ENCODE measurements at regions not wholly inside any gene's neighbourhood (a gene's known extent, or its start where the extent isn't known, plus 50 kb on each side); places are given as distances from the start of the nearest gene placed in this dataset.
"Not testable (repeated sequence)": the region's sequence is repeated elsewhere in the genome, so short reads cannot be mapped to it uniquely, and the experiment has no call there.

DNA sequence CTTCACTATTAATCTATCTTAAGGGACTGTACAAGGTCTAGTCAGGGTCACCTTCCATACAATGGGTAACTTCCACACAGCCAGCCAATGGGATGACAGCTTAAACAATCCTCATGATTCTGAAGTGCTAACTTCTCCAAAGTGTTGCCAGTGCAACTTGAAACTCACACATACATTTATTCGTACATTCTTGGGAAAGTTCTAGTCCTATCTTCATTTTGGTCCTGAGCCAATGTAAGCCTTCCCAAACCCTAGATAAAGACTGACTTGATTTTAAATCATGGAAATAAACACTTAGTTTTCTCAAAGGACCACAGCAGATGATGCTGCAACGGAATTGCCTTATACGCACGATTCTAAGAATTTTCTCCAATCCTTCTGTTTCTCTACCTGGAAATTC is 117.5 kb upstream of the COL1A2 start:
- no peak for FAIRE-seq

DNA sequence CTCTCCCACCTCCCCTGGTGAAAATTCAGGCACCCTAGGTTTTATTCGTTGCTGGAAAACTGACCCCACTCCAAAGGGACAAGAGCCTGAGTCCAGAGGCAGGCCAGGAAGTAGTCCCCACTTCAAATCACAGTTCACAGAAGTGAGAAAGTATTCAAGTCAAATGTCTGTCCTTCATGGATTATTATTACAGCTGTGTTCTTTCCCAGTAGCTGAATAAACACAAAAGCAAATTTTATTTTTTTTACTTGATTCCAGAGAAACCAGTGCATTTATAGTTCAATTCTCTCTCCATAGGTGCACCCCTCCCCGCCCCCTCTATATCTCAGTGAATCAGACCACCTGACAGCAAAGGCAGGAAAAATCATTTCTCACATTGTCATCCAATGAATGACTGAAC is 113.8 kb upstream of the COL1A2 start:
- no peak for FAIRE-seq

DNA sequence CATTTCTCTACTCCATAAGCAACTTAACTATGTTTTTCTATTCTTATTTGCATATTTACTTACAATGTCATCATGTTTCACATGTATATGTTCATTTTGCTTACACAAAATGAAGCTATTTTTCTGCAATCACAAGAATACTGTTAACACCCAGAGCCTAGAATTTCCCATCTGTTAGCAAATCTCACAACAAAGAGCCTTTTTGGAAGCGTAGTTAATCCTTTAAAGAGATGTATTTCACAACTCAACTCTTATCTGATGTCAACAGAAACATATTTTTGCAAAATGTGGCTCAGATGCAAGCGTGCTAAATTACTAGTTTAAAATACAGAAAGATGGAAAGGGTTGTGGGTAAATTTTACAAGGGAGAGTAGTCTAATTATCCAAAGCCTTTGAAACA is 110.6 kb upstream of the COL1A2 start:
- no peak for FAIRE-seq

DNA sequence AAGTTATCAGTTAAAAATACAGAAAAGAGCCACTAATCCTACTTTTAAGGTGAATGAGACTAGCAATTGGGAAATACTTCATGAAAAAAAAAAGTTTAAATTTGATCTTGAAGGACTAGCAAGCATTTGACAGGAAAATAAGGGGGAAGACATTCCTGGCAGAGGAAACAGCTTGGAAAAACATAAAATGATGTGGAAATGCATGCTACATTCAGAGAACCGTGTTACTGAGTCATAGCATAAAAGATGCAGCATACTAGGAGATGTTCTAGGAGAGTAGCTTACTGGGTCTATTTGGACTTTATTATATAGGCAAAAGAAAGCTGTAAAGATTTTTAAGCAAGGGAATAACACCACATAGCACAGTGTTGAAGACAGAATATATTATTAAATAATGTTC is 108.6 kb upstream of the COL1A2 start:
- no peak for FAIRE-seq

DNA sequence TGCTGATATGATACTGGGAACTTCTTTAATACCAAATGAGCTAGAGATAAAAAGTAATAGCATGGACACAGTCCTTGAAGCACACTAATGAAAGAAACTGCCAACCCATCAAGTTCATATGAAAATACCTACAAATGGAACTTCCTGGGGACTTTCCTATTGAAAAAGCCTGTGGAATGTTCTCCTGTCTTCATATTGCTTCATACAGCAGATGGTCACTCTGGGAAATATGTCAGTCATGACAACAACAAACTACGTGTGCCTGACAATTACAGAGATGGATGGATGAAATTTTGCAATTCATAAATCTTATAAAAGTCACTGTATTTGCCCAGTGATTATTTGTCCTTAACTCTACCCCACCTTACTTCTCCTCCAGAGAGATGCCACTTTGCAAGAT is 106.6 kb upstream of the COL1A2 start:
- no peak for FAIRE-seq

DNA sequence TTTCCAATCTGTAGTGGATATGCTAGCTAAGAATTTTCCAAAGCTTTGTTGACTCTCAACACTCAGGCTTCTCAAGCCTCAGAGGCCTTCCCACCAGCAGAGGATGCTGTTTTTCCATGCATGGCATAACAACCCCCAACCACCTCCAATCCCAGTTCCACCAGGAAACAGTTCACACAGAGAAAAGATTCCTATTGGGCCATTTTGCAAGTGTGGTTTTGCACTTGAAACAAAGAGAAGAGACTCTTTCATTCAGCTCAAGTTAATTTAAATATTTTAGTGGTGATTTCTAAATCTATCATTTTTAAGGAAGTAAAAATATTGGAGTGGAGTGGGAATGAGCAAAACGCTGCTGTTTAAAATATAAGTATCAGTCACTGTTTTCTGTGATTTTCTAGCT is 105.6 kb upstream of the COL1A2 start:
- peak; percentile 83 for FAIRE-seq

DNA sequence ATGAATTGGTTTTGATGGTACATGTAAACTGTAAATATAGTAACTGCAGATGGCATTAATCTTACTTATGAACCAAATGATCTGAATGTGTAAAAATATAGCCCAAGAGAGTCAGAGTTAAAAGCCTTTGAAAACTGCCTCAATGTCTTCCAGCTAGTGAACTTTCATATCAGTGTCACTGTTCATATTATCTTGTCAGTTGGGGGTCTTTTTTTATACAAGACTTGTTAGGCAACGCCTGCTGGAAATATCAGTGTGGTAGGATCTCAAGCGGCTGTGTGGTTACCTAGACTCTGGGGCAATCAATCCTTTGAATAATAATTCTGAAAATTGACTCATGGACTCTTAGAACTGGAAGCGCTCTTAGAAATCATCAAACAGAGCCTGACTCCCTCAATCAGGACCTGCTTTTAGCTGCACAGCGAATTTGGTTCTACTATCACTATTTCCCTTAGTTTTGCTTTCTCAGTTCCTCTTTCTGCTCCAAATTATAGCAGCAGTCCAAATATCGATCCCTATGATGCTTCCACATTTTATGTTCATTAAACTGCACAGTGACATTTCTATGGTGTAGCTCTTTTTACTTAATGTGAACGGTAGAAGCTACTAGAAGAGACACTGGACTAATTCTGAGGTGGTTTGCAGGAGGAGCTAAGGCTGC is 100.1 kb upstream of the COL1A2 start:
- FAIRE-seq, result no peak

DNA sequence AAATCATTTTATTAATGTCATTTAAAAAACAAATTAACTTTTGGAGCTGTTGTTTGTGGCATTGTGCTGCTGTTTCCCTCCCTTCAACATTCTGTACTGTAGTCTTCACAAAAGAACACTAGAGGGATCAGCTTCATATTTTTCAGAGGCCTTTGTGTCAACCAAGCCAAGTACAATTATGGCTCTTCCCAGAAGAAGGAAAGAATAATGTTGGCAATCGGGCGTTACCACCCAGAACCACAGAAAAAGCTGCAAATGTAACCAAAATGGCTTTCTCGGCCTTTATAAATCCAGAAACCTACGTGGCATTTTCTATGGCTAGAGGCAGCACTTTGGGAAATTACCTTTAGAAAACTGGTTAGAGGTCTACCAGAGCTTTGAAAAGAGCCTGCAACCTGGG is 98.8 kb upstream of the COL1A2 start:
- no peak for FAIRE-seq

DNA sequence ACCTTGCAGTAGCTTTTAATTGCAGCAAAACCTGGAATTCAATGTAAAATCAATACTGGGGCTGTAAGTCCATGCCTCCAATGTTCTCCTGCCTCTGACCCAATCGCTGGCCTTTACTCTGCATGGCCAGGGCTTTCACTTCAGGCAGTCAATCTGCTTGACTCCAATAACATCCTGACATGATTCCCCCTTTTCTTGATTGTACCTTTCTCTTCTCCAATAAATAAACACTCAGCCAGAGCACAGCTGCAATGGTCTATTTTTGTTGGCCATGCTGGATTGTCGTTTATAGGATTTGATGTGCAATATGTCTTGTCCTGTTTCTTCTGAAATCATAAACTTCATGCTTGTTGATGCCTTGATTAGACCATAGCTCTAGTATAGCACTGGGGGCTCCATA is 97.8 kb upstream of the COL1A2 start:
- no peak for FAIRE-seq

DNA sequence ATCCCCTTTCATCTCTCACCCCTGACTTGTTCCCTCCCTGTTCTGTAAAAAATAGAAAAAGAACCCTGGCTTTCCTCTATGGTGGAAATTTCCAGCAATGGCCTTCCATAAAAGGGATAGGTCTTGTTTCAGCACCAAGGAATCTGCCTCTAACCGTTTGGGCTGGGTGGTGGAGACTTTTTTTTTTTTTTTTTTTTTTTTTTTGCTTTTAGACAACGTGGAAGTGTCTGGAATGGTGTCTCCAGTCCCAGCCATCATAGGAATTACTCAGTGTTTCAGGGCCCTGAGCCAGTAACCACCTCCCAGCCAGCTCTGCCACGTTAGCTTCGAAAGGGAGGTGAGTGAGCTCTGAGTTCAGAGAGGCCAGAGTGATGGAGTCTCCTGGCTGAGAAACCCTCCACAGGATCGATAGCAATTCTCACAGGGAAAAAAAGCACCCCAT is 97.3 kb upstream of the COL1A2 start:
- FAIRE-seq, result no peak

DNA sequence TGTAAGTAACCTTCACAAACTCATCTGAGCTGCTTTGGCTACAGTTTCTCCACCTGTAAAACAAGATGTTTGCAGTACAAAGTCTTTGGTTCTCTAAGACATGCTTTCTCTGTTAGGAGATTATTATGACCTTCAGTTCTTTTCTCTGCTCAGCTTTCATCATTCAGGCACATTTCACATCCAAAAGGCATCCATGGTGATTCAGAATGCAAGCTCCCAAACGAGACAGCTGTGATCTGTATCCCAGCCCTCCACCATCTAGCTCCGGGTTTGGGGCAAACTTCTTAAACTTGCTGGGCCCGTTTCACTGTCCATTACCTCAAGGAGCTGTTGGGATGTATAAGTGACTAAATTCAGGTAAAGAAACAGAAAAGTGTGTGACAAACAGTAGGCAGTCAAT is 95.8 kb upstream of the COL1A2 start:
- no peak for FAIRE-seq

DNA sequence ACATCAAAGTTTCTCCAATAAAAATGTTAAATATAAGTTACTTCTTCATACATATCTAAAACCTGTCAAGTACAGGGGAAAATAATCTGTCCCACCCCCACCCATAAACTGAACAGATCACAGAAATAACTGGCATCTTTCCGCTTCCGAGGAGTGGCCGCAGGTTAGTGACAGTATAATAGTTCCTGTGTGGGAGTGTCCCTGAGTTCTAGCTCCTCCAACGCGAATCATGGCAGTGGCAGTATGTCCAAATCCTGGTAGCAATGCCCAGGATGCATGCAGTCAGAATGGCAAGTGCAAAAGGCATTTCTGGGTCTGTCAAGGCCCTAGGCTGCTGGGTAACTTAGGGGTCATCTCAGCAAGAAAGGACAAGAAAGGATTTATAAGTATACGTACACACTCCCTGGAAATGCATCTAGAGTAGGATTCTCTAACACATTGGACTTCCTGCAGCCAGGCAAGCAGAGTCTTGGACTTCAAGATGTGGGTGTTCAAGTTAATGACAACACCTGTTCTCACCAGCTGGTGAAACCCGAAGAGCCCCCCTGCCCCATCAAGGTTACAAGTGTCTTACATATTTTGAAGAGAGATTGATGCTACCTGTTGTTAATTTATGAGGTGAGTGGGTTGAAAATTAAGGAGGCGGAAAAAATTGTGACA is 94.4 kb upstream of the COL1A2 start:
- no peak for FAIRE-seq

DNA sequence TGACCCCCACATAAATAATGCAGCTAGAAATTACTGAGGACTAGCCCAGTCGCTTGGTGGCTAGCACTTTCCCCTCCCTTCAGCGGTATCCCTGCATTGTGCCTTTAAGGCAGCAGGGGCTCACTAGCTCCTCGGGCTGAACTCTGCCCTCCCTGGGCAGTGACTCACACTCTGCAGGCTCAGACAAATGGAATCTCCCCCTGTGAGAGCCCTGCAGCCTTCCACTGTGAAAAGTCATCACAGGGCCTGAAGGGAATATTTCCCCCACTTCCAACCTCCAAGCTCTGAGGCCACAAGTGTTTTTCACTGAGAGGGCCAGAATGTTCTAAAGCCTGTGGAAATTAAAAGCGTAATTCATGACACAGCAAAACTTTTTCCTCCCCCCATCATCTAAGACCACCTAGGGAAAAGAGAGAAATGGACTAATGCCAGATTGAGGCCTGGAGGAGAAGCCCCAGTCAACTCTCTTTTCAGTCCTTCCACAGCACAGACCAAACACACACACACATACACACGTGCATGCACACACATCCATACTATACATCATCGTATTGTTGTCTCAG is 93.6 kb upstream of the COL1A2 start:
- FAIRE-seq, result no peak

DNA sequence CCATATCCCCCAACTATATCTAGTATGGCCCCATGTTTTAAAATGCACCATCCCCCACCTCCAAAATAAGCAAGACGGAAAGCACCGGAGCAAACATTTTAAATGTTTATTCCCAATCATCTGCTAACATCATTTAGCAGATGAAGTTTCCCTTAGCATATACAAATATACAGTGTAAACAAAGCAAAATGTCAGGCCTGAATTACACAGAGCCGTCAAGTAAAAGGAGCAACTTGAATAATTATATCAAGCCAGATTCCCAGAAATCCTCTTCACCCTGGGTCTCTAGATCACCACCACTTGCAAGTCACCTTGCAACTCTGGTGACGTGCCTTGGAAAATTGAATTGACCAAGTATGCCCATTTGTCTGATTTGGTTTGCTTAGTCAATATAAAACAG is 91.6 kb upstream of the COL1A2 start:
- no peak for FAIRE-seq

DNA sequence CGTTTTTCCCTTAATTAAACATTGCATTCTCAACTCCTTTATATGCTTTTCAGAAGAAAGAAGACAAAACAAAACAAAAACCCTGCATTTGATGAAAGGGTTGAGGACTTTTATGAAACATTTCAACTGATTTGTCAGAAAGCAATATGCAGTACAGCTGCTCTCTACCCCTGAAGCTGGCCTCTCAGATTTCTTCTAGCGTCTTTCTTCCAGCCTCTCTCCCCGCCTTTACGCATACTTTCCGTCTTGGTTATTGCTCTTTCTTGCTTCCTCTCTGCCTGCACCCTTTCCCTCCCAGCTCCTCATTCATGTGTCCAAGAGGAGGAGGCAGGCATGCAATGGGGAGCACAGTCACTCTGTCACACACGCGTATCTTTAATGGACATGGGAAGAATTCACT is 91.0 kb upstream of the COL1A2 start:
- FAIRE-seq, result no peak

DNA sequence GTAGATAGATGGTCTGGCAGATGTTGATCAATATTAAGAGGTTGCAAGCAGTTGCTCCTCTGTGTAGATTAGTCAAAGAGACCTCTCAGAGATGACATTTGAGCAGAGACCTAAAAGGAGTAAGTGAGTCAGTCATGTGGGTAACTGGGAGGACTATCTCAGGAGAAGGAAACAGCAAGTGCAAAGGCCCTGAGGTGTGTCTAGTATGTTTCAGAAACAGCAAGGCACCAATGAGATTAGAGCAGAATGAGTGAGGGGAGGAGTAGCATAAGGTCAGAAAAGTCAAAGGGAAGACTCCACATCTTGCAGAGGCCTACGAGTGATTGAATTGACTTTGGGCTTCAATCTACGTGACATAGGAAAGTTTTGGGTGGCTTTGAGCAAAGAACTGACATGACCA is 89.8 kb upstream of the COL1A2 start:
- no peak for FAIRE-seq

DNA sequence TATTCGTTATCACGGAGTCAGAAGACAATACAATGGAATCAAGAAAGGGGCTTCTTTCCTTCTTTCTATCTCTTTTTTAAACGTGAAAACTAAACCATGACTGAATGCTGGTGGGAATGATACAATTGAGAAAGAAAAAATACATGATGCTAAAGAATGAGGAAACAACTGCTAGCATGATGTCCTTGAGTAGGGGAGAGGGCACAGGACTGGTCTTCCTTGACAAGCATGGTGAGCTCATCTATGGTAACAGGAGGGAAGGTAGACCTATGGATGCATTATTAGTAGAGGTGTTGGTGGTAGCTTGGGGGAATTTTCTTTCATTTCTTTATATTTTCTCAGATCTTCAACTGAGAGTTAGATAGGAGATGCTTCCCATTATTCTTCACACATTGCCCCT is 88.9 kb upstream of the COL1A2 start:
- no peak for FAIRE-seq

DNA sequence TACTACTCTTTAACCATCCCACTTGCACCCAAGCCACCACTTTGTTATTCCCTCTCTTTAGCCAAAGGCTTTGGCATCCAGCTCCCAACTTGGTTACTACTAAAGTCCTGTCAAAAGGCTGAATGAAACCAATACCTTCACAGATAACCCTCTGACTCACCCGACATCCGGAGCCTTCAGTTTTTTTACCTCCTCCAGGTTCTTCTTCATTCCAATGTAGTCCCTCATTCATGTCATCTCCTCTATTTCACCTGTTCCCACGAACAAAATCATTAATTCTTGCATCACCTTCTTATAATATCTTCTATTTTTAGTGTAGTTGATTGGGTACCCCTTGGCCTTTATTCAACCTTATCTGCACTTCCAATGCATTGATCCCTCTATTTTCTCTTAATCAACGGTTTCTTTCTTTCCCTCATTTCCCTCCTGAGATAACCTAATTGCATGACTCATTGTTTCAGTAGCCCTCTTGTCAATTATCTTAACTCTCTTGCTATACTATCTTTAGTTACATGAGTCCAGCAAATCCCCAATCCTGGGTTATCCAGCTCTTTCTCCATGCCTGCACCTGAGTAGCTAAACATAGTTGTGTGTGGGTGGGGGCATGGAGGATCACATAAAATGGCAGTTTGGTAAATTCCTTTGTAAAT is 87.2 kb upstream of the COL1A2 start:
- no peak for FAIRE-seq

DNA sequence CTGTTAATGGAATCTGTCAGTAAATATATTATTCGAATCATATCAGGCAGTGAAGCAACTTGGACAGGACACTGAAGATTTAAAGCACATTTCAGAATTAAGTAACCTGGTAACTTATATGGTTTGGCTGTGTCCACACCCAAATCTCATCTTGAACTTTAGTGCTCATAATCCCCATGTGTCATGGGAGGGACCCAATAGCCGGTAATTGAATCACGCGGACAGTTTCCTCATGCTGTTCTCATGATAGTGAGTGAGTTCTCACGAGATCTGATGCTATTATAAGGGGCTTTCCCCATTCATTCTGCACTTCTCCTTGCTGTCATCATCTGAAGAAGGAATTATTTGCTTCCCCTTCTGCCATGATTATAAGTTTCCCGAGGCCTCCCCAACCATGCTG is 83.2 kb upstream of the COL1A2 start:
- FAIRE-seq, result no peak

DNA sequence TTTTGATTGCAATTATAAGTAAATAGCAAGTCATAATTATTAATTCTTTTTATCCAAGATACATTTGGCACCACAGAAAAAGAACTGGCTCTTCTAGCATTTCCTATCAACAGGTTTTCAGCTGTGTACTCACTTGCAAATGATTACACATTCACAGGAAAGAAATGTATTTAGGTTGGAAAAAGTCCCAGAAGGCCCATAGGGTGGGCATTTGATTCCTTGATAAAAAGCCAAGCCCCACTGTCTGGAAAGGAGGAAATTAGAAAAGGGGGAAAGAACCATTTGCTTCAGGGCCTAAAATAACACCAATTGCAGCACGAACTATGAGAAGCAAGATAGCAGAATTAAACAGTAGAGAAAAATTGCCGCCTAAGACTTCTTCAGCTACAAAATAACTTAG is 80.8 kb upstream of the COL1A2 start:
- no peak for FAIRE-seq

DNA sequence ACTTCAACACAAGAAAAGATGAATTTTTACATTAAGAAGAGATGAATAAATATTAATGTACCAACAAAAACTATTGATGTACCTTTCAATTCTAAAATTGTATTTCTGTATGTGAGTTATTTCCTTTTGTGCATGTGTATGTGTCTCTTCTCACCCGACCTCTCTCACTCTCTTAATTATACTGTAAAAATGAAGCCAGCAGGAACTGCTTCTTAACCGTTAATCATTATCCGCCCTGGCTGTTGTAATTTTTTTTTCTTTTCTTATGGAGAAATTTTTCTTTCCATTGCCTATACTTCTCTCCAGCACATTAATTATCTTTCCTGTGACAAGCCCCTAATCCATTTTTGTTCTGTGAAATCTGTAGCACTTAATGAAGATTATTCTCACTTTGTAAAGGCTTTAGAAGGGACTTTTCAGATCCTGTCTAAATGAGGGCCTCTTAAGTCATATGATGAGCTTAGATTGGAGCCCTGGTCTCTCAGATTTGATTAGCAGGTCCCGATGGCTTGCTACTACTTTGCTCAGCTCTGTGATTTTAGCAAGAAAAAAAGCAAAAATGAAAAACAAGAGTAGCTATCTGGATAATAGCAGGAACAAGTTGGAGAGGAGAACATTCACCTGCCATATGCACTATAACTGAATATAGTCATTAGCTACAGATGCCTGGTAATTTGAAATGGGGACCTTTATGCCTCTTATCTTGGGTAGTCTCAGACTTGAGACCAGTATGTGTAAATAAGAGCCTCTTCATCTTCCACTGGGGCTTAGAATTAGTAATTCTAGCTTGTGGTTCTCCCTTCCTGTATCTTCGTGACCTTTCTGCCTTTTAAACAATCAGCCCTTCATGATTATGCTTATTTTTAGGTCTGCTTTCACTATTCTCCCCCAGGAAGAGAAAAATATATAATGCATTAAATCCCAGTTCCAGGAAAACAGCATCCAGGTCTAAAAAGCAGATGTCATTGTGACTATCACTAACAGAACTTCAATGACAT is 80.0 kb upstream of the COL1A2 start:
- no peak for FAIRE-seq

DNA sequence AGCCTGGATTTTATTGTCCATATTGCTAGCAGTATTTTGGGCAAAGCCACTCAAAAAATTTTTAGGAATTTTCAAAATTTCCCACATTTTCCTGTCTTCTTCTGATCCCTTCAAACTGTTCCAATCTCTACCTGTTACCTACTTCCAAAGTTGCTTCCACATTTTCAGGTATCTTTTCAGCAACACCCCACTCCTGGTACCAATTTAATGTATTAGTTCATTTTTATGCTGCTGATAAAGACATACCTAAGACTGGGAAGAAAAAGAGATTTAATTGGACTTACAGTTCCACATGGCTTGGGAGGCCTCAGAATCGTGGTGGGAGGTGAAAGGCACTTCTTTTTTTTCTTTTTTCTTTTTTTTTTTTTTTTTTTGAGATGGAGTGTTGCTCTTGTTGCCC is 73.6 kb upstream of the COL1A2 start:
- FAIRE-seq, result not testable (repeated sequence)

DNA sequence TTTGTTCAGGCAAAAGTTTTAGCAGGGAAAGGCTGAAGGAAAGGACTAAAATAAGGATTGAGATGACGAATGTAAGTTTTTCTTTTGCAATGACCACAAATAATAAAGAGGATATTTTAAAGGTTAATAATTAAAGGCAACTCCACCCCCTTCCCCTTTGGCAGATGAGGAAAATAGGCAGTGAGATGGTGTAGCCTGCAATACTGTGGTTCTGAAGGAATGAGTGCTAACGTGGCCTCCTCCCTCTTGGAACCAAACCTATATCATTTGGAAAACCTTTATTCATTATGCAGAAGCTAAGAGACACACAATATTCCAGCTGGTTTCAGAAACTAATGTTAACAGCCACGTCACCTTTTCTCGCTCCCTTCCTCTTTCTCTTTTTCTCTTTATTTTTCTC is 70.9 kb upstream of the COL1A2 start:
- no peak for FAIRE-seq
